Caco-2 (cell line): ENCODE measurements at regions not wholly inside any gene's neighbourhood (a gene's known extent, or its start where the extent isn't known, plus 50 kb on each side); places are given as distances from the start of the nearest gene placed in this dataset.

Experiments used
- BruUV-seq: library from RNA; stranded (reverse); fragments of 400-500 nt; replicated peaks from 2 replicates; lab custom pipeline; 2021; lab: Mats Ljungman, UMichigan
- CTCF ChIA-PET: fragments of 300-600 bp; sonication (Branson Sonifier 250); formaldehyde crosslinking; loops from one replicate; lab custom pipeline; 2022; ENCODE audit warnings: antibody characterized with exemption; lab: Charles Lee
- POLR2A ChIA-PET: fragments of 300-600 bp; sonication (Branson Sonifier 250); formaldehyde crosslinking; loops from one replicate; lab custom pipeline; 2022; ENCODE audit warnings: antibody characterized with exemption; lab: Charles Lee
- DNase-seq, 2 experiments: peaks; one replicate each; pipeline versions ENCODE4 v3.0.0 to v3.0.0-alpha.2; 2020 to 2022
- H3K27me3 ChIP-seq: replicated peaks from 2 replicates; pipeline ENCODE4 v1.6.0; 2011; ENCODE audit warnings: low read length; ENCODE audit not compliant: control insufficient read depth, insufficient read depth
- H3K36me3 ChIP-seq: 2 replicates; pipeline ENCODE4 v1.5.1; 2011; ENCODE audit warnings: low read length; ENCODE audit not compliant: control insufficient read depth, insufficient read depth
- H3K4me1 ChIP-seq: fragments of 250-450 bp; sonication (Bioruptor Pico); 2 replicates; pipeline ENCODE4 v1.5.1; 2020; ENCODE audit warnings: mild to moderate bottlenecking
- H3K4me3 ChIP-seq: 2 replicates; pipeline ENCODE4 v1.5.1; 2011; ENCODE audit warnings: low read depth, mild to moderate bottlenecking, control low read depth, low read length
- H3K9me3 ChIP-seq: fragments of 250-450 bp; sonication (Bioruptor Pico); 2 replicates; pipeline ENCODE4 v1.5.1; 2020; ENCODE audit warnings: mild to moderate bottlenecking, moderate library complexity
- H3K27ac Mint-ChIP-seq: one replicate; pipeline ENCODE4 v1.8.0; 2022; ENCODE audit warnings: mixed read lengths; ENCODE audit not compliant: unreplicated experiment
- H3K27me3 Mint-ChIP-seq: one replicate; pipeline ENCODE4 v1.8.0; 2022; ENCODE audit warnings: mixed read lengths; ENCODE audit not compliant: insufficient read depth, unreplicated experiment
- H3K36me3 Mint-ChIP-seq: one replicate; pipeline ENCODE4 v1.8.0; 2022; ENCODE audit warnings: mild to moderate bottlenecking, mixed read lengths; ENCODE audit not compliant: insufficient read depth, unreplicated experiment
- H3K4me1 Mint-ChIP-seq: one replicate; pipeline ENCODE4 v1.8.0; 2022; ENCODE audit warnings: low read depth, mixed read lengths; ENCODE audit not compliant: unreplicated experiment
- H3K4me3 Mint-ChIP-seq: one replicate; pipeline ENCODE4 v1.8.0; 2022; ENCODE audit warnings: mild to moderate bottlenecking, moderate library complexity, mixed read lengths; ENCODE audit not compliant: unreplicated experiment
- H3K9me3 Mint-ChIP-seq: one replicate; pipeline ENCODE4 v1.8.0; 2022; ENCODE audit warnings: mixed read lengths; ENCODE audit not compliant: unreplicated experiment
- CTCF ChIP-seq, 2 experiments: fragments of 200-600 bp in 1 of 2; IDR thresholded peaks; 1 replicate in 1 of 2; 2 replicates in 1 of 2; pipeline versions ENCODE4 v1.5.1 to v1.8.0; 2011 to 2022; ENCODE audit warnings: antibody characterized with exemption in 1 of 2, control low read depth in 1 of 2, inconsistent platforms in 1 of 2, low read depth in 1 of 2, low read length in 1 of 2, mild to moderate bottlenecking in 1 of 2, moderate library complexity in 1 of 2; ENCODE audit not compliant: insufficient read depth in 1 of 2, severe bottlenecking in 1 of 2, unreplicated experiment in 1 of 2
- intact Hi-C: fragments of 100-400 bp; cut with micrococcal nuclease; formaldehyde crosslinking; loops from one replicate; pipeline ENCODE4 v1.10.0; 2022; ENCODE audit not compliant: unreplicated experiment

- H3K9me3 ChIP-seq: no peaks in the 10 kb centered on the region
- no peaks in the 10 kb centered on the region for H3K9me3 Mint-ChIP-seq
- no peaks in the 10 kb centered on the region for H3K4me1 ChIP-seq
- H3K27me3 ChIP-seq: no peaks in the 10 kb centered on the region
- H3K27me3 Mint-ChIP-seq: peaks cover 17% of the 10 kb centered on the region
- no peaks in the 10 kb centered on the region for H3K4me1 Mint-ChIP-seq
- intact Hi-C loops: no loop called here
- POLR2A ChIA-PET: no interaction called here
- no peaks in the 10 kb centered on the region for H3K36me3 ChIP-seq
- CTCF ChIA-PET: no interaction called here
- no peak overlapping the region for H3K4me3 Mint-ChIP-seq
- H3K27ac Mint-ChIP-seq: no peak overlapping the region
- no peak overlapping the region for H3K4me3 ChIP-seq
- no peak for DNase-seq
- no TSS peak for BruUV-seq
- no peaks in the 10 kb centered on the region for H3K36me3 Mint-ChIP-seq
- TF ChIP-seq CTCF (IDR thresholded peaks at IDR 0.05; ENCODE audit: insufficient read depth in 1 of 2, low read depth in 1 of 2, low read length in 1 of 2, severe bottlenecking in 1 of 2, unreplicated experiment in 1 of 2): no peak
These were observed 246.6 kb upstream of the CSF3R start for GRCh38 chr1:36729289-36729688.

- Histone ChIP-seq H3K9me3 (no peaks in the 10 kb centered on the region), H3K36me3 (no peaks in the 10 kb centered on the region), H3K4me1 (no peaks in the 10 kb centered on the region), H3K4me3 (no peak overlapping the region), H3K27me3 (no peaks in the 10 kb centered on the region)
- TF ChIP-seq CTCF (IDR thresholded peaks at IDR 0.05; ENCODE audit: insufficient read depth in 1 of 2, low read depth in 1 of 2, low read length in 1 of 2, severe bottlenecking in 1 of 2, unreplicated experiment in 1 of 2): no peak
- Mint-ChIP-seq H3K4me3 (no peak overlapping the region), H3K9me3 (no peaks in the 10 kb centered on the region), H3K36me3 (no peaks in the 10 kb centered on the region), H3K4me1 (no peaks in the 10 kb centered on the region), H3K27me3 (peaks cover 17% of the 10 kb centered on the region), H3K27ac (no peak overlapping the region)
- DNase-seq: no peak
- intact Hi-C loops: no loop called here
- no TSS peak for BruUV-seq
- ChIA-PET CTCF (no interaction called here), POLR2A (no interaction called here)
These were observed 246.1 kb upstream of the CSF3R start for GRCh38 chr1:36728846-36729245.

GRCh38 chr1:36728051-36728450 is 245.3 kb upstream of the CSF3R start:
- H3K27me3 ChIP-seq: no peaks in the 10 kb centered on the region
- CTCF ChIA-PET: no interaction called here
- POLR2A ChIA-PET: no interaction called here
- no peak for TF ChIP-seq CTCF (IDR thresholded peaks at IDR 0.05; ENCODE audit: insufficient read depth in 1 of 2, low read depth in 1 of 2, low read length in 1 of 2, severe bottlenecking in 1 of 2, unreplicated experiment in 1 of 2)
- Mint-ChIP-seq H3K27me3 (peaks cover 22% of the 10 kb centered on the region), H3K4me3 (no peak overlapping the region), H3K27ac (no peak overlapping the region), H3K9me3 (no peaks in the 10 kb centered on the region), H3K36me3 (no peaks in the 10 kb centered on the region), H3K4me1 (no peaks in the 10 kb centered on the region)
- no peaks in the 10 kb centered on the region for H3K9me3 ChIP-seq
- intact Hi-C loops: no loop called here
- H3K4me1 ChIP-seq: no peaks in the 10 kb centered on the region
- DNase-seq: no peak
- no TSS peak for BruUV-seq
- no peak overlapping the region for H3K4me3 ChIP-seq
- no peaks in the 10 kb centered on the region for H3K36me3 ChIP-seq
